ENCODE measurements at regions not wholly inside any gene's neighbourhood (a gene's known extent, or its start where the extent isn't known, plus 50 kb on each side); places are given as distances from the start of the nearest gene placed in this dataset.

GRCh38 chr12:102305486-102305885, 107.9 kb upstream of the PMCH start:
- TF ChIP-seq TEAD4 (IDR thresholded peaks at IDR 0.05) (no peak), EGR1 (IDR thresholded peaks at IDR 0.05) (no peak)

- no peak for TF ChIP-seq FOXM1 (IDR thresholded peaks at IDR 0.05; ENCODE audit: borderline replicate concordance, low read depth)
- no peak for TF ChIP-seq TEAD4 (IDR thresholded peaks at IDR 0.05)
- no peak for TF ChIP-seq REST (IDR thresholded peaks at IDR 0.05; ENCODE audit: low read depth)
- TF ChIP-seq EGR1 (IDR thresholded peaks at IDR 0.05): no peak
- TF ChIP-seq CEBPB (IDR thresholded peaks at IDR 0.05): no peak
- no peak for TF ChIP-seq TCF12 (IDR thresholded peaks at IDR 0.05; ENCODE audit: low read depth)
- TF ChIP-seq CREB1 (IDR thresholded peaks at IDR 0.05; ENCODE audit: low read depth): no peak
- no peak for TF ChIP-seq TAF1 (IDR thresholded peaks at IDR 0.05; ENCODE audit: low read depth)
- no peak for TF ChIP-seq RAD21 (IDR thresholded peaks at IDR 0.05; ENCODE audit: low read depth)
- no peak for TF ChIP-seq EP300 (IDR thresholded peaks at IDR 0.05; ENCODE audit: borderline replicate concordance)
- TF ChIP-seq NFIC (IDR thresholded peaks at IDR 0.05): no peak
- TF ChIP-seq ZBTB7A (IDR thresholded peaks at IDR 0.05; ENCODE audit: low read depth): no peak
- no peak for TF ChIP-seq YY1 (IDR thresholded peaks at IDR 0.05; ENCODE audit: low read depth)
- no peak for TF ChIP-seq MAX (IDR thresholded peaks at IDR 0.05)
- no peak for TF ChIP-seq USF1 (IDR thresholded peaks at IDR 0.05)
Measured at GRCh38 chr12:102302553-102302952, 104.9 kb upstream of the PMCH start.

GRCh38 chr12:102301547-102301946, 103.9 kb upstream of the PMCH start:
- TF ChIP-seq CEBPB (IDR thresholded peaks at IDR 0.05) (no peak), CREB1 (IDR thresholded peaks at IDR 0.05; ENCODE audit: low read depth) (no peak), NFIC (IDR thresholded peaks at IDR 0.05) (no peak), TEAD4 (IDR thresholded peaks at IDR 0.05) (no peak), EGR1 (IDR thresholded peaks at IDR 0.05) (no peak), EP300 (IDR thresholded peaks at IDR 0.05; ENCODE audit: borderline replicate concordance) (no peak), USF1 (IDR thresholded peaks at IDR 0.05) (no peak), MAX (IDR thresholded peaks at IDR 0.05) (no peak), TAF1 (IDR thresholded peaks at IDR 0.05; ENCODE audit: low read depth) (no peak), YY1 (IDR thresholded peaks at IDR 0.05; ENCODE audit: low read depth) (no peak), REST (IDR thresholded peaks at IDR 0.05; ENCODE audit: low read depth) (no peak), RAD21 (IDR thresholded peaks at IDR 0.05; ENCODE audit: low read depth) (no peak), FOXM1 (IDR thresholded peaks at IDR 0.05; ENCODE audit: borderline replicate concordance, low read depth) (no peak), TCF12 (IDR thresholded peaks at IDR 0.05; ENCODE audit: low read depth) (no peak), ZBTB7A (IDR thresholded peaks at IDR 0.05; ENCODE audit: low read depth) (no peak)

- TF ChIP-seq TEAD4 (IDR thresholded peaks at IDR 0.05): no peak
- no peak for TF ChIP-seq CREB1 (IDR thresholded peaks at IDR 0.05; ENCODE audit: low read depth)
- TF ChIP-seq RAD21 (IDR thresholded peaks at IDR 0.05; ENCODE audit: low read depth): peak; percentile 41; the same call in 1 of the 2 replicates
- TF ChIP-seq FOXM1 (IDR thresholded peaks at IDR 0.05; ENCODE audit: borderline replicate concordance, low read depth): no peak
- TF ChIP-seq TCF12 (IDR thresholded peaks at IDR 0.05; ENCODE audit: low read depth): no peak
- no peak for TF ChIP-seq CEBPB (IDR thresholded peaks at IDR 0.05)
- TF ChIP-seq USF1 (IDR thresholded peaks at IDR 0.05): no peak
- no peak for TF ChIP-seq REST (IDR thresholded peaks at IDR 0.05; ENCODE audit: low read depth)
- no peak for TF ChIP-seq EP300 (IDR thresholded peaks at IDR 0.05; ENCODE audit: borderline replicate concordance)
Measured at GRCh38 chr12:102300824-102301461, 103.3 kb upstream of the PMCH start.

Measured in Ishikawa (cell line).